ENCODE measurements at regions not wholly inside any gene's neighbourhood (a gene's known extent, or its start where the extent isn't known, plus 50 kb on each side); places are given as distances from the start of the nearest gene placed in this dataset.
A peak's percentile ranks its signal among the peaks of the same experiment; 100 is the strongest.
"Not testable (repeated sequence)": the region's sequence is repeated elsewhere in the genome, so short reads cannot be mapped to it uniquely, and the experiment has no call there.

DNA sequence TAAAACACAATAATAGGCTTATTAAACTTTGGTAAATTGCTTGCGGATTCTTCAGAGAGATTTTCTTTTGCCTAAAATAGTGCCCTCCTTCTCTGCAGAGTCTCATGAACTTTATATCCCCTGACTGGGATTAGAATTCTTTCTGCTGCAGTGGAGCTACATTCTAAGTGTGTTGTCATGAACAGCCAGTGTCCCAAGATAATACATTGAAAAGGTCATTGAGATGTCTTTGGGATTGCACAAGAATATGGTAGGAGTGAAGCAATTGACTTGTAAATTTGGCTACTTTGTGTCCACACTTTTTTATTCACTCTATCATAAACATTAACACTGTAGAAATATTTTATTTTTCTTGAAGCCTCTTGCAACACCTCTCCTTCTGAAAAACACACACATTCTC lies 604.5 kb downstream of the GABRG2 start:
- no peak overlapping the region for H3K4me3 ChIP-seq (ENCODE audit: low read depth, low read length)
- DNase-seq (ENCODE audit: low read depth), result no peak

DNA sequence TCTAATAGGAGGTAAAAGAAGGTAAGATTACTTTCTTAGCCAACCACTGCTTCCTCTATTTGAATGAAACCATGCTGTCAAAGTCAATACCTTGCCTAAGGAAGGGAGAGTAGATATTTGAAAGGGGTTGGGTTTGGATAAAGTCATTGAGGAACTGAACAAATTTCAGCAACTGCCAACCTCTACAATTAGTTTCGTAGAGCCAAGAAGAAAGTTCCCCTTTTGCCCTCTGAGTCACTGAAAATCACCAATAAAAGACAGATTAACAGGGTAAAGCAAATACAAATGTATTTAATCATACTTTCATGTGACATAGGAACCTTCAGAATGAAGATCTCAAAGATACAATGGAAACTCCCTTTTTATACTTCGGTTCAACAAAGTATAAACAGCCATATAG lies 615.7 kb downstream of the GABRG2 start:
- H3K4me3 ChIP-seq (ENCODE audit: low read depth, low read length), result no peak overlapping the region
- peak; percentile 21 for DNase-seq (ENCODE audit: low read depth)
- TF ChIP-seq MYC (IDR thresholded peaks at IDR 0.05; ENCODE audit: low read depth, low read length) (no peak), POLR2A (IDR thresholded peaks at IDR 0.05; ENCODE audit: extremely low read depth, insufficient read length) (no peak)
- TF ChIP-seq, protein P1, sequence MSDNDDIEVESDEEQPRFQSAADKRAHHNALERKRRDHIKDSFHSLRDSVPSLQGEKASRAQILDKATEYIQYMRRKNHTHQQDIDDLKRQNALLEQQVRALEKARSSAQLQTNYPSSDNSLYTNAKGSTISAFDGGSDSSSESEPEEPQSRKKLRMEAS (IDR thresholded peaks at IDR 0.05; ENCODE audit: low read depth, low read length), result no peak
- TF ChIP-seq, protein P2, sequence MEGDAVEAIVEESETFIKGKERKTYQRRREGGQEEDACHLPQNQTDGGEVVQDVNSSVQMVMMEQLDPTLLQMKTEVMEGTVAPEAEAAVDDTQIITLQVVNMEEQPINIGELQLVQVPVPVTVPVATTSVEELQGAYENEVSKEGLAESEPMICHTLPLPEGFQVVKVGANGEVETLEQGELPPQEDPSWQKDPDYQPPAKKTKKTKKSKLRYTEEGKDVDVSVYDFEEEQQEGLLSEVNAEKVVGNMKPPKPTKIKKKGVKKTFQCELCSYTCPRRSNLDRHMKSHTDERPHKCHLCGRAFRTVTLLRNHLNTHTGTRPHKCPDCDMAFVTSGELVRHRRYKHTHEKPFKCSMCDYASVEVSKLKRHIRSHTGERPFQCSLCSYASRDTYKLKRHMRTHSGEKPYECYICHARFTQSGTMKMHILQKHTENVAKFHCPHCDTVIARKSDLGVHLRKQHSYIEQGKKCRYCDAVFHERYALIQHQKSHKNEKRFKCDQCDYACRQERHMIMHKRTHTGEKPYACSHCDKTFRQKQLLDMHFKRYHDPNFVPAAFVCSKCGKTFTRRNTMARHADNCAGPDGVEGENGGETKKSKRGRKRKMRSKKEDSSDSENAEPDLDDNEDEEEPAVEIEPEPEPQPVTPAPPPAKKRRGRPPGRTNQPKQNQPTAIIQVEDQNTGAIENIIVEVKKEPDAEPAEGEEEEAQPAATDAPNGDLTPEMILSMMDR (IDR thresholded peaks at IDR 0.05; ENCODE audit: low read depth, low read length), result no peak

More for the DNA sequence above, 604.5 kb downstream of the GABRG2 start:
- TF ChIP-seq MYC (IDR thresholded peaks at IDR 0.05; ENCODE audit: low read depth, low read length) (no peak), POLR2A (IDR thresholded peaks at IDR 0.05; ENCODE audit: extremely low read depth, insufficient read length) (no peak)
- TF ChIP-seq, protein P2 (IDR thresholded peaks at IDR 0.05; ENCODE audit: low read depth, low read length), result no peak
- TF ChIP-seq, protein P1 (IDR thresholded peaks at IDR 0.05; ENCODE audit: low read depth, low read length), result no peak

DNA sequence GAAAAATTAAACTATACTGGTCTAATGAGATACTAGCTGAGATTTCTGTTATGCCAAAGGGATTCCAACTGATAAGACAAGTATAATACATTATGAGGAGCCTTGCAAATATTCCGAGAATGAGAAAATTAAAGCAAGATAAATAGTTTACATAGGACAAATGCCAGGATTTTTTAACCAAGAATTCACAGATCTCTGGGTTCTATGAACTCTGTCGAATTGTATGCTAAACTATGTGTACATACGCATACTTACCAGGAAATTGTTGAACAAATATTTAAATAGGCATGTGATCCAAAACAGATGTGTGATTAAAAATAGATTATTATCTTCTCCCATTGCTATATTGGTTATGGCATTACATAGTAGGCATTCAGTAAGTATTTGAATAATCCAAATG lies 616.6 kb downstream of the GABRG2 start:
- no peak for DNase-seq (ENCODE audit: low read depth)
- H3K4me3 ChIP-seq (ENCODE audit: low read depth, low read length), result no peak overlapping the region
- TF ChIP-seq, protein P1 (IDR thresholded peaks at IDR 0.05; ENCODE audit: low read depth, low read length), result no peak
- TF ChIP-seq, protein P2 (IDR thresholded peaks at IDR 0.05; ENCODE audit: low read depth, low read length), result no peak
- TF ChIP-seq MYC (IDR thresholded peaks at IDR 0.05; ENCODE audit: low read depth, low read length) (no peak), POLR2A (IDR thresholded peaks at IDR 0.05; ENCODE audit: extremely low read depth, insufficient read length) (no peak)

DNA sequence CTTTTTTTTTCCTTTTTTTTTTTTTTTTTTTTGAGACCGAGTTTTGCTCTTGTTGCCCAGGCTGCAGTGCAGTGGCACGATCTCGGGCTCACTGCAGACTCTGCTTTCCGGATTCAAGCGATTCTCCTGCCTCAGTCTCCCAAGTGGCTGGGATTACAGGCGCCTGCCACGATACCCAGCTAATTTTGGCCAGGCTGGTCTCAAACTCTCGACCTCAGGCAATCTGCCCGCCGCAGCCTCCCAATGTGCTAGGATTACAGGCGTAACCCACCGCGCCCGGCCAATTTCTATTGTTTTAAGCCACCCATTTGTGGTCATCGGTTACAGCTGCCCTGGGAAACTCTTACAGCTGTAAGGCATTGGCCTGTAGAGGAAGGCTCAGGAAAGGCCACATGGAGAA lies 617.7 kb downstream of the GABRG2 start:
- TF ChIP-seq, protein P2 (IDR thresholded peaks at IDR 0.05; ENCODE audit: low read depth, low read length), result no peak
- no peak for TF ChIP-seq MYC (IDR thresholded peaks at IDR 0.05; ENCODE audit: low read depth, low read length)
- no peak for DNase-seq (ENCODE audit: low read depth)
- H3K4me3 ChIP-seq (ENCODE audit: low read depth, low read length), result no peak overlapping the region

DNA sequence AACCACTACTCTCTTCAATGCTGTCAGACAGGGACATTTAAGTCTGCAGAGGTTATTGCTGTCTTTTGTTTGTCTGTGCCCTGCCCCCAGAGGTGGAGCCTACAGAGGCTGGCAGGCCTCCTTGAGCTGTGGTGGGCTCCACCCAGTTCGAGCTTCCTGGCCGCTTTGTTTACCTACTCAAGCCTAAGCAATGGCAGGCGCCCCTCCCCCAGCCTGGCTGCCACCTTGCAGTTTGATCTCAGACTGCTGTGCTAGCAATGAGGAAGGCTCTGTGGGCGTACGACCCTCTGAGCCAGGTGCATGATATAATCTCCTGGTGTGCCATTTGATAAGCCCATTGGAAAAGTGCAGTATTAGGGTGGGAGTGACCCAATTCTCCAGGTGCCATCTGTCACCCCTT lies 628.7 kb downstream of the GABRG2 start:
- DNase-seq (ENCODE audit: low read depth); H3K4me3 ChIP-seq (ENCODE audit: low read depth, low read length): not testable (repeated sequence)

DNA sequence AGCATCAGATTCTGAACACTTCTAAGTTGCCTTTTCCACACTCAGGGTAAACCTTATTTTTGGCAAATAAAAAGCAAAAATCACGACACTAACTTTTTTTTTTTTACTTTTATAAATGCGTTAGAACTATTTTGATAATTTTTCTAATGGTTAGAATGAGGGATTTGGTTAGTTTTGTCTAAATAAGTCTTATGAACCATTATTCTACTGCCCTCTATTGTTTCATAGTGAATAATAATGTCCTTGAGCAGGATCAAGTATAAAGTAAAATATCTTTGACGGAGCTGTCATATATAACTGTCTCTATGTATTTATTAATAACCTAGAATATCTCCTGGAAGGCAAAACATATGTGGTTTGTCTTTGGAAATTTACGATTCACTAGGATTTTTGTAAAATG lies 631.8 kb downstream of the GABRG2 start:
- no peak overlapping the region for H3K4me3 ChIP-seq (ENCODE audit: low read depth, low read length)
- no peak for DNase-seq (ENCODE audit: low read depth)
- TF ChIP-seq POLR2A (IDR thresholded peaks at IDR 0.05; ENCODE audit: extremely low read depth, insufficient read length) (no peak), MYC (IDR thresholded peaks at IDR 0.05; ENCODE audit: low read depth, low read length) (no peak)
- TF ChIP-seq, protein P1 (IDR thresholded peaks at IDR 0.05; ENCODE audit: low read depth, low read length), result no peak
- TF ChIP-seq, protein P2 (IDR thresholded peaks at IDR 0.05; ENCODE audit: low read depth, low read length), result no peak

All from NB4 (cell line).